ENCODE measurements at regions not wholly inside any gene's neighbourhood (a gene's known extent, or its start where the extent isn't known, plus 50 kb on each side); places are given as distances from the start of the nearest gene placed in this dataset.

DNA sequence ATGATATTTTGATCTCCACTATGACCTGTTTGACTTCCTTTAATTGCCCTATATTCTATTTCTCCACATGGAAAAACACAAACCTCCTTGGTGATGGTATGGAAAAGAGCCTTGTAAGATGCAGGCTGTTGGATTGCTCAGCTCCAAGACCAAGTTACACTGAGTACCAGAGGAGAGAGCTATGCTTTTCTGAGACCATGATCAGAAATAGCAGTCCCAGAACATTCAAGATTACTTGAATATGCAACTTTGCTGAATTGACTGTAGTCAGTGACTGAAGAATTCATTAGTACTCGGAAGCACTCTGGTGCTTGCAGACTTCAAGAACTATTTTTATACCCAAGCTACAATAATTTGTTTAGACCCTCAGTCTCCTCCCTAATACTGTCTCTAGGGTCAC is 310.6 kb upstream of the FSIP2 start:
- no peak overlapping the region for H3K4me3 ChIP-seq (ENCODE audit: insufficient read depth, low read depth, low read length)
- FAIRE-seq: no peak
- no peak overlapping the region for H3K9ac ChIP-seq (ENCODE audit: low read length)
- H2AFZ ChIP-seq (ENCODE audit: low read depth, low read length): no peak overlapping the region
- no peaks in the 10 kb centered on the region for H3K27me3 ChIP-seq (ENCODE audit: insufficient read depth, low read length)
- no peaks in the 10 kb centered on the region for H4K20me1 ChIP-seq (ENCODE audit: insufficient read depth, low read length)
- no peak overlapping the region for H3K27ac Mint-ChIP-seq (ENCODE audit: unreplicated experiment)
- H3K4me2 ChIP-seq (ENCODE audit: low read length): no peak overlapping the region
- no peaks in the 10 kb centered on the region for H3K9me3 Mint-ChIP-seq (ENCODE audit: unreplicated experiment)
- no peaks in the 10 kb centered on the region for H3K27me3 Mint-ChIP-seq (ENCODE audit: low read depth, unreplicated experiment)
- DNase-seq (ENCODE audit: low read depth): no peak
- no peaks in the 10 kb centered on the region for H3K79me2 ChIP-seq (ENCODE audit: insufficient read depth, low read length)
- no peak overlapping the region for H3K4me3 Mint-ChIP-seq (ENCODE audit: unreplicated experiment)
- H3K36me3 ChIP-seq (ENCODE audit: insufficient read depth, low read length): no peaks in the 10 kb centered on the region
- H3K27ac ChIP-seq (ENCODE audit: low read depth, low read length): no peak overlapping the region
- H3K4me1 Mint-ChIP-seq (ENCODE audit: low read depth, unreplicated experiment): no peaks in the 10 kb centered on the region
- no peaks in the 10 kb centered on the region for H3K4me1 ChIP-seq (ENCODE audit: insufficient read depth, low read length)
- TF ChIP-seq CTCF (IDR thresholded peaks at IDR 0.05; ENCODE audit: insufficient read depth, low read depth, low read length) (no peak), EZH2 (IDR thresholded peaks at IDR 0.05; ENCODE audit: insufficient read depth, low read length) (no peak)
- no peaks in the 10 kb centered on the region for H3K36me3 Mint-ChIP-seq (ENCODE audit: low read depth, unreplicated experiment)
- no peaks in the 10 kb centered on the region for H3K9me3 ChIP-seq (ENCODE audit: insufficient read depth, low read depth, low read length)

- TF ChIP-seq EZH2 (IDR thresholded peaks at IDR 0.05; ENCODE audit: insufficient read depth, low read length) (no peak), CTCF (IDR thresholded peaks at IDR 0.05; ENCODE audit: insufficient read depth, low read depth, low read length) (no peak)
Observed at GRCh38 chr2:185433824-185434223, 304.8 kb upstream of the FSIP2 start.

DNA sequence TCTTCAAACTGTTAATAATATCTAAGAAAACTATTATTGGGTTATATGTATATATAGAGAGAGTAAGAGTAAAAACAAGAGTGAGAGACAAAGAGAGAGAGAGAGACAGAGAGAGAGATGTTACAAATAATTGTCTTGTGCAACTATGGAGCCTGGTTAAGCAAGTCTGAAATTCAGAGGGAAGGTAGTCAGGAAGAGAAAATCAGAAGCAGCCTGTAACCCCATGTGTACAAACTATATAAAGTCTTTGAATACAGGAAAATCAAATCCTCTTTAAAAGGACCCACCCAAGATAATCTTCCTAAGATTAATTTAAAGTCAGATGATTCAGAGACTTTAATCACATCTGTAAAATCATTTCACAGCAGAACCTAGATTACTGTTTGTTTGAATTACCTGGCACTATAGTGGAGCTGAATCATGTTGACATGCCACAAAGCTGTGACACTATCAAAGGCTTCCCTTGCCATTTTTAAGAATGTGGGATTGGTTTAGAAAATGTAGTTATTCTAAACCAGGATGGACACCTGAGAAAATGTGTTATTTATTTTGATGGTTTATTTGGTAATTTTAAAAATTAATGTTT is 301.7 kb upstream of the FSIP2 start:
- no peak overlapping the region for H3K27ac Mint-ChIP-seq (ENCODE audit: unreplicated experiment)
- H3K36me3 ChIP-seq (ENCODE audit: insufficient read depth, low read length): no peaks in the 10 kb centered on the region
- no peak overlapping the region for H3K27ac ChIP-seq (ENCODE audit: low read depth, low read length)
- TF ChIP-seq CTCF (IDR thresholded peaks at IDR 0.05; ENCODE audit: insufficient read depth, low read depth, low read length) (no peak), EZH2 (IDR thresholded peaks at IDR 0.05; ENCODE audit: insufficient read depth, low read length) (no peak)
- H3K79me2 ChIP-seq (ENCODE audit: insufficient read depth, low read length): no peaks in the 10 kb centered on the region
- H3K4me3 Mint-ChIP-seq (ENCODE audit: unreplicated experiment): peak overlapping the region; percentile 8
- H3K27me3 ChIP-seq (ENCODE audit: insufficient read depth, low read length): no peaks in the 10 kb centered on the region
- no peak overlapping the region for H3K4me2 ChIP-seq (ENCODE audit: low read length)
- H3K9ac ChIP-seq (ENCODE audit: low read length): no peak overlapping the region
- peaks cover 5% of the 10 kb centered on the region for H3K4me1 Mint-ChIP-seq (ENCODE audit: low read depth, unreplicated experiment)
- no peak overlapping the region for H2AFZ ChIP-seq (ENCODE audit: low read depth, low read length)
- H3K27me3 Mint-ChIP-seq (ENCODE audit: low read depth, unreplicated experiment): no peaks in the 10 kb centered on the region
- peak; percentile 8 for DNase-seq (ENCODE audit: low read depth)
- H3K36me3 Mint-ChIP-seq (ENCODE audit: low read depth, unreplicated experiment): no peaks in the 10 kb centered on the region
- no peak for FAIRE-seq
- H3K9me3 Mint-ChIP-seq (ENCODE audit: unreplicated experiment): no peaks in the 10 kb centered on the region
- H3K4me3 ChIP-seq (ENCODE audit: insufficient read depth, low read depth, low read length): no peak overlapping the region
- no peaks in the 10 kb centered on the region for H4K20me1 ChIP-seq (ENCODE audit: insufficient read depth, low read length)
- H3K9me3 ChIP-seq (ENCODE audit: insufficient read depth, low read depth, low read length): no peaks in the 10 kb centered on the region
- no peaks in the 10 kb centered on the region for H3K4me1 ChIP-seq (ENCODE audit: insufficient read depth, low read length)

More at GRCh38 chr2:185433824-185434223, 304.8 kb upstream of the FSIP2 start:
- Mint-ChIP-seq H3K27ac (ENCODE audit: unreplicated experiment) (no peak overlapping the region), H3K4me3 (ENCODE audit: unreplicated experiment) (no peak overlapping the region), H3K9me3 (ENCODE audit: unreplicated experiment) (no peaks in the 10 kb centered on the region), H3K27me3 (ENCODE audit: low read depth, unreplicated experiment) (no peaks in the 10 kb centered on the region), H3K36me3 (ENCODE audit: low read depth, unreplicated experiment) (no peaks in the 10 kb centered on the region), H3K4me1 (ENCODE audit: low read depth, unreplicated experiment) (peaks cover 5% of the 10 kb centered on the region)
- Histone ChIP-seq H4K20me1 (ENCODE audit: insufficient read depth, low read length) (no peaks in the 10 kb centered on the region), H3K4me2 (ENCODE audit: low read length) (peak overlapping the region; percentile 33), H3K9me3 (ENCODE audit: insufficient read depth, low read depth, low read length) (no peaks in the 10 kb centered on the region), H3K36me3 (ENCODE audit: insufficient read depth, low read length) (no peaks in the 10 kb centered on the region), H3K4me3 (ENCODE audit: insufficient read depth, low read depth, low read length) (no peak overlapping the region), H3K79me2 (ENCODE audit: insufficient read depth, low read length) (no peaks in the 10 kb centered on the region), H2AFZ (ENCODE audit: low read depth, low read length) (no peak overlapping the region), H3K27me3 (ENCODE audit: insufficient read depth, low read length) (no peaks in the 10 kb centered on the region), H3K27ac (ENCODE audit: low read depth, low read length) (no peak overlapping the region), H3K4me1 (ENCODE audit: insufficient read depth, low read length) (no peaks in the 10 kb centered on the region), H3K9ac (ENCODE audit: low read length) (no peak overlapping the region)
- DNase-seq (ENCODE audit: low read depth): peak; percentile 93
- no peak for FAIRE-seq
